Upper lobe of right lung (tissue), 1 donor: ENCODE measurements at regions not wholly inside any gene's neighbourhood (a gene's known extent, or its start where the extent isn't known, plus 50 kb on each side); places are given as distances from the start of the nearest gene placed in this dataset.

Experiments used
- ATAC-seq: fragments of 200-7000 bp; cut with Tn5 transposase; one replicate; pipeline ENCODE4 v1.9.1; 2020; ENCODE audit warnings: mild to moderate bottlenecking, moderate library complexity
- DNase-seq: peaks from one replicate; pipeline ENCODE4 v3.0.0-alpha.2; 2020
- H3K27ac ChIP-seq: fragments of 200-600 bp; one replicate; pipeline ENCODE4 v1.8.0; 2022
- H3K27me3 ChIP-seq: fragments of 200-600 bp; one replicate; pipeline ENCODE4 v1.8.0; 2022; ENCODE audit warnings: mild to moderate bottlenecking
- H3K36me3 ChIP-seq: fragments of 200-600 bp; one replicate; pipeline ENCODE4 v1.8.0; 2022
- H3K4me1 ChIP-seq: fragments of 200-600 bp; one replicate; pipeline ENCODE4 v1.8.0; 2022
- H3K4me3 ChIP-seq: fragments of 200-600 bp; one replicate; pipeline ENCODE4 v1.8.0; 2022; ENCODE audit warnings: mild to moderate bottlenecking
- H3K9me3 ChIP-seq: fragments of 200-600 bp; one replicate; pipeline ENCODE4 v1.8.0; 2022
- intact Hi-C: fragments of 100-400 bp; cut with DNase I; formaldehyde crosslinking; loops from one replicate; pipeline ENCODE4 v1.11.0; 2022
- TF ChIP-seq, protein P1 (sequence below): fragments of 200-600 bp; IDR thresholded peaks from one replicate; pipeline ENCODE4 v1.8.0; 2022; ENCODE audit warnings: antibody characterized with exemption
- donor health status: DM: no; HTN: yes; CAD: no; lungs with severe emphysema.

- no peaks in the 10 kb centered on the region for H3K27me3 ChIP-seq
- TF ChIP-seq, protein P1, sequence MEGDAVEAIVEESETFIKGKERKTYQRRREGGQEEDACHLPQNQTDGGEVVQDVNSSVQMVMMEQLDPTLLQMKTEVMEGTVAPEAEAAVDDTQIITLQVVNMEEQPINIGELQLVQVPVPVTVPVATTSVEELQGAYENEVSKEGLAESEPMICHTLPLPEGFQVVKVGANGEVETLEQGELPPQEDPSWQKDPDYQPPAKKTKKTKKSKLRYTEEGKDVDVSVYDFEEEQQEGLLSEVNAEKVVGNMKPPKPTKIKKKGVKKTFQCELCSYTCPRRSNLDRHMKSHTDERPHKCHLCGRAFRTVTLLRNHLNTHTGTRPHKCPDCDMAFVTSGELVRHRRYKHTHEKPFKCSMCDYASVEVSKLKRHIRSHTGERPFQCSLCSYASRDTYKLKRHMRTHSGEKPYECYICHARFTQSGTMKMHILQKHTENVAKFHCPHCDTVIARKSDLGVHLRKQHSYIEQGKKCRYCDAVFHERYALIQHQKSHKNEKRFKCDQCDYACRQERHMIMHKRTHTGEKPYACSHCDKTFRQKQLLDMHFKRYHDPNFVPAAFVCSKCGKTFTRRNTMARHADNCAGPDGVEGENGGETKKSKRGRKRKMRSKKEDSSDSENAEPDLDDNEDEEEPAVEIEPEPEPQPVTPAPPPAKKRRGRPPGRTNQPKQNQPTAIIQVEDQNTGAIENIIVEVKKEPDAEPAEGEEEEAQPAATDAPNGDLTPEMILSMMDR = no peak
- H3K9me3 ChIP-seq = no peaks in the 10 kb centered on the region
- peaks cover 17% of the 10 kb centered on the region for H3K4me1 ChIP-seq
- no peak overlapping the region for H3K27ac ChIP-seq
- peak; percentile 81 for ATAC-seq
- no peaks in the 10 kb centered on the region for H3K36me3 ChIP-seq
- intact Hi-C loops = no loop called here
- no peak overlapping the region for H3K4me3 ChIP-seq
- no peak for DNase-seq
These were observed 213.4 kb upstream of the JADE1 start for GRCh38 chr4:128596115-128596514.

- Histone ChIP-seq H3K9me3 (no peaks in the 10 kb centered on the region), H3K27me3 (no peaks in the 10 kb centered on the region), H3K4me3 (no peak overlapping the region), H3K27ac (no peak overlapping the region), H3K36me3 (no peaks in the 10 kb centered on the region), H3K4me1 (no peaks in the 10 kb centered on the region)
- TF ChIP-seq, protein P1 = no peak
- DNase-seq (no peak), ATAC-seq (no peak)
- intact Hi-C loops = no loop called here
These were observed 218.0 kb upstream of the JADE1 start for GRCh38 chr4:128591482-128591881.

- Histone ChIP-seq H3K36me3 (no peaks in the 10 kb centered on the region), H3K4me3 (no peak overlapping the region), H3K27me3 (no peaks in the 10 kb centered on the region), H3K27ac (no peak overlapping the region), H3K4me1 (no peaks in the 10 kb centered on the region), H3K9me3 (no peaks in the 10 kb centered on the region)
- no peak for ATAC-seq
- intact Hi-C loops = no loop called here
- no peak for DNase-seq
- TF ChIP-seq, protein P1 = no peak
These were observed 218.7 kb upstream of the JADE1 start for GRCh38 chr4:128590773-128591172.

DNA sequence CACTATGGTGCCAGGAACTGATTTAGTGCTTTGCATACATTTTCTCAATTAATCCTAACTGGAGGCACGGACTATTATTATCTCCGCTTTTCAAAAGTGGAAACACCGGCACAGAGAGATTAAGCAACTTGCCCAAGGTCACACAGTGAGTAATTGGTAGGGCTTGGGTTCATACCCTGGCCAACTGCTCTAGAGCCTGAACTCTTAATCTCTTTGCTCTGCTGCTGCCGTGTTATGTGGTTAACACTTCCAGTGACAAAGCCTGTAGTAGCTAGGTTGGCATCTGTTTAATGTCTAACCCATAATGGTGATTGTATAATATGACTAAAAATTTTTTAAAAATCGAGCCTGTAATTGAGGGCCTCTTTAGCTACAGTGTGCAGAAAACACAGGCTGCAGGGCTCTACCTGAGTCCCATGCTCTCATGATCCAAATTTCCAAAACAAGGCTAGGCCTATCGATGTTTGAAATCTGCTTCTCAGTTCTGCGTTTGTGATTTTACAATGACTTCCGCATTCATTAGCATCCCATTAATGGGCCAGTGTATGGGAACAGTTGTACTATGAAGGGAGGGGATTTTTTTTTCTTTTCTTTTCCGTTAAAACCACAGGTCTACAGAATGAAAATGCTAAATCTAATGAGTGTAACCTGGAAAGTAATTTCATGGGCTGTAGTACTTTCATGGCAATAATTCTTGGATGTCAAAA is 219.3 kb upstream of the JADE1 start:
- no peaks in the 10 kb centered on the region for H3K36me3 ChIP-seq
- H3K27ac ChIP-seq = no peak overlapping the region
- H3K4me3 ChIP-seq = no peak overlapping the region
- H3K4me1 ChIP-seq = no peaks in the 10 kb centered on the region
- TF ChIP-seq, protein P1 = no peak
- no peak for ATAC-seq
- no peaks in the 10 kb centered on the region for H3K27me3 ChIP-seq
- DNase-seq = no peak
- H3K9me3 ChIP-seq = no peaks in the 10 kb centered on the region
- intact Hi-C loops = no loop called here

DNA sequence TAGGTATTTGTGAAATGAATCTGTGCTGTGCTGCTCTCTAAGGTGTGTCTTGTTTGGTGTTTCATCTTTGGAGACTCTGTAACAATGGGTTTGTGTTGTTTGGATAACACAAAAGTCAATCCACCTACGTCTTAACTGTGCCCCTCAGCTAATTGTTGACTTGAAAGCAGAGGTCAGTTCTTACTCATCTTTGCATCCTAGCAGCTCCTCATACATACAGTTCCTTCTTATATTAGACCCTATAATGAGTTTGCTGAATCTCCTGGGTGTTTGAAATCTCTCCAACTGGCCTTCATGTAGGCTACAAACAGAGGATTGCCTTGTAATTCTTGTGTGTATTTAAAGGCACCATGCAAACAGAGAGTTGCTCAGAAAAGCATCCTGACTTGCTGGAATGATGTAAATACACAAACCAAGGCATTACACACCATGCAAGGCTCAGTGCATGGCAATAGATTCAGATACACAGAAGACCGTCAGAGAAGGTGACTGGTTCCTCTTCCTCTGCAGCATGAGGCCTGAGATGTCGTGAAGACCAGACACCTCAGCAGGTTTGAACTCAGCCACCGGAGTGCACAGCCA is 220.0 kb upstream of the JADE1 start:
- Histone ChIP-seq H3K27ac (no peak overlapping the region), H3K4me3 (no peak overlapping the region), H3K27me3 (no peaks in the 10 kb centered on the region), H3K36me3 (no peaks in the 10 kb centered on the region), H3K9me3 (no peaks in the 10 kb centered on the region), H3K4me1 (no peaks in the 10 kb centered on the region)
- DNase-seq (no peak), ATAC-seq (no peak)
- intact Hi-C loops = no loop called here
- TF ChIP-seq, protein P1 = no peak
